ENCODE measurements at regions not wholly inside any gene's neighbourhood (a gene's known extent, or its start where the extent isn't known, plus 50 kb on each side); places are given as distances from the start of the nearest gene placed in this dataset.

- no peak overlapping the region for H4K5ac ChIP-seq (ENCODE audit: insufficient read length, low read depth, low read length)
- H3K9ac ChIP-seq (replicated peaks in 1 of 4; ENCODE audit: extremely low read depth in 1 of 4, low read depth in 3 of 4, low read length in 3 of 4), result no peak overlapping the region
- H3K79me1 ChIP-seq (ENCODE audit: low read depth, low read length), result no peaks in the 10 kb centered on the region
- H4K91ac ChIP-seq (replicated peaks; ENCODE audit: insufficient read length, low read length), result no peak overlapping the region
- no peak overlapping the region for H3K23ac ChIP-seq (ENCODE audit: insufficient read length)
- no peak overlapping the region for H4K8ac ChIP-seq (ENCODE audit: extremely low read depth, insufficient read depth, low read length)
- H2BK120ac ChIP-seq (replicated peaks; ENCODE audit: low read depth, low read length), result no peak overlapping the region
- no peak overlapping the region for H3K27ac ChIP-seq (ENCODE audit: low read depth, low read length)
- no peaks in the 10 kb centered on the region for H3K79me2 ChIP-seq (ENCODE audit: control insufficient read depth in 1 of 2, insufficient read depth in 2 of 2, low read length in 2 of 2)
- H3K18ac ChIP-seq (ENCODE audit: extremely low read depth, low read length), result no peak overlapping the region
- no peak overlapping the region for H3K56ac ChIP-seq (replicated peaks; ENCODE audit: insufficient read length, low read depth, low read length)
- no peak overlapping the region for H2BK5ac ChIP-seq (ENCODE audit: low read depth, low read length)
- H2BK12ac ChIP-seq (ENCODE audit: low read depth, low read length), result no peak overlapping the region
- H2AFZ ChIP-seq (ENCODE audit: low read length), result no peak overlapping the region
- H3K14ac ChIP-seq (ENCODE audit: insufficient read length), result no peak overlapping the region
- H4K20me1 ChIP-seq (replicated peaks in 1 of 2; ENCODE audit: control insufficient read depth in 1 of 2, insufficient read depth in 2 of 2, low read length in 2 of 2), result no peaks in the 10 kb centered on the region
- H2BK15ac ChIP-seq (ENCODE audit: low read length), result no peak overlapping the region
- H3K4ac ChIP-seq (replicated peaks; ENCODE audit: insufficient read length, low read depth, low read length), result no peak overlapping the region
- H3K36me3 ChIP-seq (ENCODE audit: control insufficient read depth in 2 of 4, insufficient read depth in 4 of 4, low read length in 3 of 4), result no peaks in the 10 kb centered on the region
- no peaks in the 10 kb centered on the region for H3K4me1 ChIP-seq (replicated peaks in 1 of 4; ENCODE audit: control insufficient read depth in 3 of 4, insufficient read depth in 4 of 4, low read length in 3 of 4)
- 87% methylated on average over 3 of the region's 3 CpGs; no CpG with 5 or more reads in 1 of the 2 experiments for WGBS, 2 experiments (ENCODE audit: extremely low coverage in 1 of 2, insufficient coverage in 1 of 2, insufficient read length in 1 of 2, insufficient replicate concordance in 2 of 2, low coverage in 1 of 2, low lambda C conversion rate in 2 of 2, missing lambda C conversion rate in 1 of 2)
- ChIA-PET CTCF (ENCODE audit: partially characterized antibody) (no interaction called here), POLR2A (ENCODE audit: partially characterized antibody) (no interaction called here)
- no peak overlapping the region for H2BK20ac ChIP-seq (ENCODE audit: low read length)
- DNase-seq (ENCODE audit: low read depth in 1 of 2, low spot score in 2 of 2) (no peak), FAIRE-seq (no peak)
- no peaks in the 10 kb centered on the region for H3K23me2 ChIP-seq (ENCODE audit: low read depth, low read length)
- no peaks in the 10 kb centered on the region for H3K9me3 ChIP-seq (ENCODE audit: insufficient read depth in 2 of 2, low read depth in 1 of 2, low read length in 1 of 2)
- H3K4me3 ChIP-seq (ENCODE audit: extremely low read depth in 1 of 4, insufficient read depth in 2 of 4, low read depth in 3 of 4, low read length in 4 of 4), result no peak overlapping the region
- H3K4me2 ChIP-seq (ENCODE audit: insufficient read depth in 1 of 2, low read depth in 2 of 2, low read length in 2 of 2), result no peak overlapping the region
- H2AK5ac ChIP-seq (ENCODE audit: low read depth, low read length), result no peak overlapping the region
- no peaks in the 10 kb centered on the region for H3K27me3 ChIP-seq (replicated peaks in 1 of 4; ENCODE audit: control insufficient read depth in 3 of 4, extremely low read depth in 1 of 4, insufficient read depth in 3 of 4, low read length in 3 of 4)
- TF ChIP-seq ZNF274 (IDR thresholded peaks at IDR 0.05; ENCODE audit: borderline replicate concordance, extremely low read depth, low read length), result no peak
- no peak for TF ChIP-seq E2F6 (IDR thresholded peaks at IDR 0.05)
- no peak for TF ChIP-seq GABPA (IDR thresholded peaks at IDR 0.05; ENCODE audit: borderline replicate concordance, insufficient read depth, low read length)
- TF ChIP-seq RFX5 (IDR thresholded peaks at IDR 0.05; ENCODE audit: borderline replicate concordance, low read depth, low read length), result no peak
- no peak for TF ChIP-seq HDAC6 (IDR thresholded peaks at IDR 0.05; ENCODE audit: low read depth, low read length)
- no peak for TF ChIP-seq CTBP2 (IDR thresholded peaks at IDR 0.05; ENCODE audit: borderline replicate concordance, insufficient read depth, insufficient read length, low read length)
Measured at GRCh38 chrX:107574054-107574683, 54.1 kb upstream of the PRPS1 start.

Measured in H1 (cell line).